ENCODE measurements at regions not wholly inside any gene's neighbourhood (a gene's known extent, or its start where the extent isn't known, plus 50 kb on each side); places are given as distances from the start of the nearest gene placed in this dataset.

- ATAC-seq, result no peak
- CTCF ChIA-PET, result interaction anchor here (0.8 to 2.3 kb wide), 4 partner anchors 12 to 149 kb away, joined by 3 to 18 read pairs (median 9); partner anchors contain the start of gene ENC1
- DNase-seq (ENCODE audit: low read depth, low spot score), result no peak
- in situ Hi-C loops (cut with MboI) (loop anchor here (5.0 kb wide), 1 partner anchor 146 kb away; no protein-coding TSS in a partner anchor), intact Hi-C loops (cut with micrococcal nuclease; ENCODE audit: unreplicated experiment) (loop anchor here (2.0 to 10.0 kb wide), 4 partner anchors 87 to 167 kb away; no protein-coding TSS in a partner anchor)
- H3K27me3 ChIP-seq (replicated peaks in 1 of 2; ENCODE audit: control insufficient read depth in 2 of 2, insufficient read depth in 2 of 2, low read length in 1 of 2), result no peaks in the 10 kb centered on the region
- TF ChIP-seq EED (IDR thresholded peaks at IDR 0.05; ENCODE audit: low read depth) (no peak), CEBPZ (IDR thresholded peaks at IDR 0.05; ENCODE audit: low read depth, low read length) (no peak), SMAD1 (IDR thresholded peaks at IDR 0.05; ENCODE audit: low read depth, partially characterized antibody) (no peak), GABPA (IDR thresholded peaks at IDR 0.05; ENCODE audit: low read depth) (no peak), RCOR1 (conservative IDR thresholded peaks at IDR 0.05; ENCODE audit: low read depth, low read length) (0 out of 2 replicates have a peak, but pooled peaks have one; percentile 3), RB1 (IDR thresholded peaks at IDR 0.05; ENCODE audit: borderline replicate concordance) (no peak), PBX3 (IDR thresholded peaks at IDR 0.05; ENCODE audit: insufficient replicate concordance, low read depth, low read length) (no peak)
- no TSS peak for BruUV-seq (replicated peaks)
- POLR2A ChIA-PET, result interaction anchor here (0.5 to 2.4 kb wide), 3 partner anchors 37 to 141 kb away, joined by 3 to 16 read pairs (median 3); no protein-coding TSS in a partner anchor
- H3K4me2 ChIP-seq (ENCODE audit: control insufficient read depth, insufficient read depth), result peak overlapping the region; percentile 69
- peak overlapping the region; percentile 36 for H3K9ac ChIP-seq (ENCODE audit: control insufficient read depth, insufficient read depth, low read length)
- H3K4me3 ChIP-seq, result 0 out of 2 replicates have a peak overlapping the region, but pooled peaks have one; percentile 1
- H3K4me1 ChIP-seq (ENCODE audit: control insufficient read depth, insufficient read depth, low read length), result peaks cover 26% of the 10 kb centered on the region
- no peak for FAIRE-seq
- SMC1A ChIA-PET (ENCODE audit: uncharacterized antibody, unreplicated experiment), result interaction anchor here (0.6 to 4.4 kb wide), 18 partner anchors 12 to 592 kb away, joined by 3 to 40 read pairs (median 4); partner anchors contain the start of gene ENC1
- H3K27ac ChIP-seq (ENCODE audit: control insufficient read depth, insufficient read depth), result peak overlapping the region; percentile 85
- H2AFZ ChIP-seq (ENCODE audit: control insufficient read depth, low read depth, low read length), result no peak overlapping the region
- no peaks in the 10 kb centered on the region; the same call in 2 of the 3 replicates for H3K9me3 ChIP-seq (replicated peaks; ENCODE audit: control insufficient read depth, insufficient read depth, low read length)
- H3K79me2 ChIP-seq (ENCODE audit: control insufficient read depth, insufficient read depth, low read length), result no peaks in the 10 kb centered on the region
- no peaks in the 10 kb centered on the region for H4K20me1 ChIP-seq (ENCODE audit: control insufficient read depth, insufficient read depth)
- no peaks in the 10 kb centered on the region for H3K36me3 ChIP-seq (ENCODE audit: control insufficient read depth in 2 of 2, insufficient read depth in 2 of 2, low read length in 1 of 2)
- RAD21 ChIA-PET (ENCODE audit: unreplicated experiment), result interaction anchor here (0.9 to 2.8 kb wide), 15 partner anchors 8 to 168 kb away, joined by 3 to 24 read pairs (median 4); partner anchors contain the start of gene ENC1
Observed at GRCh38 chr5:74491586-74491985, 148.9 kb downstream of the ENC1 start.
